HG02678 (cell line): ENCODE measurements at regions not wholly inside any gene's neighbourhood (a gene's known extent, or its start where the extent isn't known, plus 50 kb on each side); places are given as distances from the start of the nearest gene placed in this dataset.

Experiments
- ATAC-seq: cut with Tn5 transposase; IDR thresholded peaks from one replicate; pipeline ENCODE4 v1.9.1; 2021; ENCODE audit warnings: mild to moderate bottlenecking, moderate library complexity; ENCODE audit not compliant: unreplicated experiment

GRCh38 chr5:88377240-88377639, 108.6 kb upstream of the TMEM161B start:
- no peak for ATAC-seq

GRCh38 chr5:88376728-88377127, 108.1 kb upstream of the TMEM161B start:
- no peak for ATAC-seq

GRCh38 chr5:88374391-88374790, 105.7 kb upstream of the TMEM161B start:
- ATAC-seq: no peak

- no peak for ATAC-seq
Observed at GRCh38 chr5:88370824-88371223, 102.2 kb upstream of the TMEM161B start.

GRCh38 chr5:88368201-88368600, 99.6 kb upstream of the TMEM161B start:
- no peak for ATAC-seq

GRCh38 chr5:88364991-88365390, 96.3 kb upstream of the TMEM161B start:
- no peak for ATAC-seq

GRCh38 chr5:88355490-88356050, 86.9 kb upstream of the TMEM161B start:
- ATAC-seq: no peak

GRCh38 chr5:88325868-88326267, 57.2 kb upstream of the TMEM161B start:
- ATAC-seq: no peak

- ATAC-seq: no peak
Observed at GRCh38 chr5:88322785-88323184, 54.1 kb upstream of the TMEM161B start.
